NB4 (cell line): ENCODE measurements at regions not wholly inside any gene's neighbourhood (a gene's known extent, or its start where the extent isn't known, plus 50 kb on each side); places are given as distances from the start of the nearest gene placed in this dataset.

ENCODE experiments used
- DNase-seq: peaks from one replicate; pipeline ENCODE4 v3.0.0; 2010; ENCODE audit warnings: low read depth
- H3K4me3 ChIP-seq: one replicate; pipeline ENCODE4 v1.5.1; 2011; ENCODE audit warnings: mild to moderate bottlenecking, low read depth, low read length, moderate library complexity
- MYC ChIP-seq: IDR thresholded peaks from 2 replicates; pipeline ENCODE4 v1.6.1; 2011; ENCODE audit warnings: low read depth, low read length
- POLR2A ChIP-seq: IDR thresholded peaks from 2 replicates; pipeline ENCODE4 v1.6.1; 2011; ENCODE audit warnings: mild to moderate bottlenecking; ENCODE audit not compliant: insufficient read length; ENCODE audit errors: extremely low read depth
- TF ChIP-seq, protein P1 (sequence below): IDR thresholded peaks from one replicate; pipeline ENCODE4 v1.5.1; 2012; ENCODE audit warnings: low read depth, low read length
- TF ChIP-seq, protein P2 (sequence below): IDR thresholded peaks from 2 replicates; pipeline ENCODE4 v1.6.1; 2011; ENCODE audit warnings: low read depth, low read length

- DNase-seq: no peak
- H3K4me3 ChIP-seq: no peak overlapping the region
- TF ChIP-seq MYC (no peak), POLR2A (no peak)
- TF ChIP-seq, protein P1, sequence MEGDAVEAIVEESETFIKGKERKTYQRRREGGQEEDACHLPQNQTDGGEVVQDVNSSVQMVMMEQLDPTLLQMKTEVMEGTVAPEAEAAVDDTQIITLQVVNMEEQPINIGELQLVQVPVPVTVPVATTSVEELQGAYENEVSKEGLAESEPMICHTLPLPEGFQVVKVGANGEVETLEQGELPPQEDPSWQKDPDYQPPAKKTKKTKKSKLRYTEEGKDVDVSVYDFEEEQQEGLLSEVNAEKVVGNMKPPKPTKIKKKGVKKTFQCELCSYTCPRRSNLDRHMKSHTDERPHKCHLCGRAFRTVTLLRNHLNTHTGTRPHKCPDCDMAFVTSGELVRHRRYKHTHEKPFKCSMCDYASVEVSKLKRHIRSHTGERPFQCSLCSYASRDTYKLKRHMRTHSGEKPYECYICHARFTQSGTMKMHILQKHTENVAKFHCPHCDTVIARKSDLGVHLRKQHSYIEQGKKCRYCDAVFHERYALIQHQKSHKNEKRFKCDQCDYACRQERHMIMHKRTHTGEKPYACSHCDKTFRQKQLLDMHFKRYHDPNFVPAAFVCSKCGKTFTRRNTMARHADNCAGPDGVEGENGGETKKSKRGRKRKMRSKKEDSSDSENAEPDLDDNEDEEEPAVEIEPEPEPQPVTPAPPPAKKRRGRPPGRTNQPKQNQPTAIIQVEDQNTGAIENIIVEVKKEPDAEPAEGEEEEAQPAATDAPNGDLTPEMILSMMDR: no peak
- TF ChIP-seq, protein P2, sequence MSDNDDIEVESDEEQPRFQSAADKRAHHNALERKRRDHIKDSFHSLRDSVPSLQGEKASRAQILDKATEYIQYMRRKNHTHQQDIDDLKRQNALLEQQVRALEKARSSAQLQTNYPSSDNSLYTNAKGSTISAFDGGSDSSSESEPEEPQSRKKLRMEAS: no peak
Measured at GRCh38 chr6:15758631-15759215, 95.9 kb upstream of the DTNBP1 start.

GRCh38 chr6:15755526-15755925 lies 92.7 kb upstream of the DTNBP1 start:
- H3K4me3 ChIP-seq: no peak overlapping the region
- TF ChIP-seq POLR2A (no peak), MYC (no peak)
- TF ChIP-seq, protein P2: no peak
- TF ChIP-seq, protein P1: no peak
- no peak for DNase-seq

DNA sequence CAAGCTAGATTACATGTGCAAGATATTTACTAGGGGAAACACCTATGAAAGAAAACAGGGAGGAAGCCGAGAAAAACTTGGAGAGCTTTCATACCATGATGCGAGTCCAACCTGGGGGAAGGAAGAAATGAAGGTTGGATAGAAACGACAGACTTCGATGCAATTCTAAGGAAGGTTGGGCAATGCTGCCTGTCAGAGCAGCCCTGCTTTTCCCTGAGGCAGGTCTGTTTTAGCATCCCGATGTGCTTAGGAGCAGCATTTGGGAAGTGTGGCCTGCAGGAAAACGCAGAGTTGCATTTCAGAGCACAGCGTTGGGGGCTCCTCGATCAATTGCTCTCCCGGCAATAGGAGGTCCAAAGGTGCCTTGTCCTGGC lies 91.9 kb upstream of the DTNBP1 start:
- TF ChIP-seq, protein P2: no peak
- TF ChIP-seq, protein P1: no peak
- no peak for TF ChIP-seq POLR2A
- no peak for TF ChIP-seq MYC
- DNase-seq: no peak
- no peak overlapping the region for H3K4me3 ChIP-seq

- H3K4me3 ChIP-seq: no peak overlapping the region
- TF ChIP-seq, protein P1: no peak
- peak; percentile 21; the same call in 1 of the 2 replicates for TF ChIP-seq MYC
- peak; percentile 44 for DNase-seq
Measured at GRCh38 chr6:15754035-15754705, 91.3 kb upstream of the DTNBP1 start.

- TF ChIP-seq, protein P1: no peak
- TF ChIP-seq, protein P2: no peak
- TF ChIP-seq POLR2A: no peak
- no peak for TF ChIP-seq MYC
Measured at GRCh38 chr6:15752820-15753219, 90.0 kb upstream of the DTNBP1 start.

More at GRCh38 chr6:15752820-15753219, 90.0 kb upstream of the DTNBP1 start:
- H3K4me3 ChIP-seq: no peak overlapping the region
- DNase-seq: no peak
